ENCODE measurements at regions not wholly inside any gene's neighbourhood (a gene's known extent, or its start where the extent isn't known, plus 50 kb on each side); places are given as distances from the start of the nearest gene placed in this dataset.

DNA sequence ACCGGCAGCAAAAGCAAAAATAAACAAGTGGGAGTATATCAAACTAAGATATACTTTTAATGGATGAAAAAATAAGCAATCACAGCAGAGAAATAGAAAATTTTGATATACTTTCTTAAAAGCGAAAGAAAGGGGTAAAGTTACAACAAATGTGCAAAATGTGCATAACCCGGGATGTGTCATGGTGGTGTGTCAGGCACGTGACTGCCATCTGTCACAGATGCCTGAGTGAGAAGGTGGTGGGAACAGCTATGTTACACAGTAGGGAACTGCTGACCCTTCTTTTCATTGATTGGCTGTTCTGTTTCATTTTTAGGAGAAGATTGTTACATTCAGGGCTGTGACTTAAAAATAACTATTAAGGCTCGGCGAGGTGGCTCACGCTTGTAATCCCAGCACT lies 168.1 kb upstream of the PELI2 start (continued):
- TF ChIP-seq EZH2phosphoT487 (IDR thresholded peaks at IDR 0.05; ENCODE audit: unreplicated experiment): no peak

GRCh38 chr14:55951341-55952206 lies 166.6 kb upstream of the PELI2 start:
- H3K4me3 Mint-ChIP-seq: no peak overlapping the region
- H3K36me3 ChIP-seq (ENCODE audit: insufficient read depth): no peaks in the 10 kb centered on the region
- H3K4me3 ChIP-seq: no peak overlapping the region
- H3K36me3 Mint-ChIP-seq (ENCODE audit: low read depth): no peaks in the 10 kb centered on the region; the same call in 2 of the 3 replicates
- H3K27ac Mint-ChIP-seq: no peak overlapping the region
- no peak overlapping the region for H3K4me2 ChIP-seq
- peaks cover 3% of the 10 kb centered on the region; the same call in 2 of the 3 replicates for H3K9me3 Mint-ChIP-seq
- no peak overlapping the region for H3K27ac ChIP-seq (ENCODE audit: low read depth)
- no peaks in the 10 kb centered on the region for H4K20me1 ChIP-seq (replicated peaks; ENCODE audit: insufficient read depth)
- DNase-seq (ENCODE audit: low spot score) (no peak), ATAC-seq (no peak)
- H3K4me1 ChIP-seq (ENCODE audit: insufficient read depth): peaks cover 4% of the 10 kb centered on the region; the same call in 1 of the 2 replicates
- TF ChIP-seq CTCF (conservative IDR thresholded peaks at IDR 0.05; ENCODE audit: low read depth in 2 of 2) (no peak), ZNF462 (CRISPR knock-in tag; IDR thresholded peaks at IDR 0.05) (no peak), ZNF114 (CRISPR knock-in tag; IDR thresholded peaks at IDR 0.05) (no peak), STAT1 (IDR thresholded peaks at IDR 0.05; ENCODE audit: unreplicated experiment) (no peak)
- H3K4me1 Mint-ChIP-seq: peaks cover 8% of the 10 kb centered on the region; the same call in 2 of the 3 replicates
- H3K27me3 ChIP-seq (ENCODE audit: insufficient read depth): no peaks in the 10 kb centered on the region
- no peaks in the 10 kb centered on the region for H3K27me3 Mint-ChIP-seq (ENCODE audit: insufficient read depth, low read depth, poor library complexity)
- H2AFZ ChIP-seq: no peak overlapping the region
- no peaks in the 10 kb centered on the region for H3F3A ChIP-seq (replicated peaks; ENCODE audit: low read depth)
- H3K9me2 ChIP-seq (ENCODE audit: insufficient read depth): no peaks in the 10 kb centered on the region
- H3K79me2 ChIP-seq (replicated peaks; ENCODE audit: insufficient read depth): no peaks in the 10 kb centered on the region

Measured in GM23338 (cell line).